HK-2 (cell line): ENCODE measurements at regions not wholly inside any gene's neighbourhood (a gene's known extent, or its start where the extent isn't known, plus 50 kb on each side); places are given as distances from the start of the nearest gene placed in this dataset.

Experiments
- DNase-seq: peaks from one replicate; pipeline ENCODE4 v3.0.0-alpha.2; 2018; ENCODE audit not compliant: unreplicated experiment

DNA sequence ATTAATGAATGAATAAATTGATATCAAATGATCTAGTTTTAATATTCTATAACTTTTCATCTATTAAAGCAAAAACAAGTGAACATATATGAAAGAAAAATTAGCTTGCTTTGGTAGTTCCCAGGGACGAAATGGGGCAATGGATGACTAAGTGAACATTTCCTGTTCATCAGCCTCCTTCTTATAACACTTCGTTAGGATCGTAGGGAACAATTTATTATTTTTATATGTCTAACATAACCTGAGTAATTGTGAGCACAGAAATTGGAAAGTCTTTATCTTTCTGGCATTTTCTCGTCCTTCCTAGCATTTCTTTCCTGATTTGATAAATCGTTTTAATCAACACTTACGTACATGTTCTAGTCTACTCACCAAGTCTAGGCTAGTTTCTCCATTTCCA, 59.1 kb upstream of the PPP1R3C start:
- no peak for DNase-seq

DNA sequence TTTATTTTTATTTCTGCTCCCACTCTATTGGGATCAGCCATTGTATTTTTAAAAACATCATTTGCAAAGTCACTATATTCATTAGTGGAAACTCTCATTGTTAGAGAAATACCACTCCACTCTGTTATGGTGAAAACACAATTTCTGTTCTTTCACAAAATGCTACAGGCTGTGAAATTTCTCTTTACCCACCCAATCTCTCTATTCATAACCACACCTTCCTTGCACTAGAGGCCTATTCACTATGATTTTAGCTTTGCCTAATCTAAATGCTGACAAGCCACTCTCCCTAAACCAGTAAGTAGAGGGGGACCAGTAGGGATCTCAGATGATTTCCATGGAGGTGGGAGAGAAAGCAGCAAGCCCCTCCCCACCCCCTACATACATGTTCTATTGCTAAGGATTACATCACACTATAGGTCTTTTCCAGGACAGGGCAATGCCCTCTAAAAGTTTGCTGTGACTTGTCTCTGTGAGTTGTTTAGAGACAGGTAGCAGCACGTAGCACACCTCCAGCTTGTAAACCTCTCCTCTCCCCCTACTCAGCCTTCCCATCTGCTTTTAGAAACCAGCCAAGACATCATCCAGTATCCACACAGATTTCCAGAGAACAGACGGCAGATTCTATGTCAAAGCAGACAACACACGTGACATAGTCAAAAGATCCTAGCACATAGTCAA, 58.3 kb upstream of the PPP1R3C start:
- DNase-seq: no peak

DNA sequence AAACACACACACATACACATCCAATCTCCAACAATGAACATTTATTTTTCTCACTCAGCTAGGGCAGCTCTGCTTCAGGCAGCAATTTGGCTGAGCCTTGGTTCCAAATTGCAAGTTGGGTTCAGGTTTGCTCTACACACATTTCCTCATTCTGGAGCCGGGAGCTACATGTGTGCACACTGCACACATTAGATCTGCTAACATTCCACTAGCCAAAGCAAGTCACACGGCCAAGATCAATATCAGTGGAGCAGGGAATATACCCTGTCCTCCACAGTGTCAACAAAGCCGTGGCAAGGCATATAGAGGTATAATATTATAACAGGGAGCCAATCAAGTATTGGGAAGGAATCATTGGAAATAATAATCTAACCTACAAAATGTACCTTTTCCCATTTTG, 57.5 kb upstream of the PPP1R3C start:
- no peak for DNase-seq

DNA sequence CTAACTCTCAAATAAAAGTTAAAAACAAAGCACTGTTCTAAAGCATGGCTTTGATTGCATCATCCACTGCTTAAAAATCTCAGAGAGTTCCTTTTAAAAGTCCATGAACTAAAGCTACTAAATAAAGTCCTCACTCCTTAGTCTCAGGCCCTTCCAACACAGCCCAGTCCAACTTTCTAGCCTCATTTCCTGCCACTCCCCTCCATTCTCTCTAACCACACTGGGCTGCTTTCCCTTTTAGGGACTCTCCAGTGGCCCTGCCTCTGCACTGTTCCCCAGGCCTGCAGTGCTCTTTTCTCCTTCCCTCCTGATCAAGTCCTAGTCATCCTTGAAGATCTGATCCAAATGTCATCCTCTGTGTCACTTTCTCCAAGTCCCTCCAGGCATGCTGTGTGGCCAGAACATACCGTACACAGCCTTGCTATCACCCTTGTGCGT, 56.9 kb upstream of the PPP1R3C start:
- no peak for DNase-seq

DNA sequence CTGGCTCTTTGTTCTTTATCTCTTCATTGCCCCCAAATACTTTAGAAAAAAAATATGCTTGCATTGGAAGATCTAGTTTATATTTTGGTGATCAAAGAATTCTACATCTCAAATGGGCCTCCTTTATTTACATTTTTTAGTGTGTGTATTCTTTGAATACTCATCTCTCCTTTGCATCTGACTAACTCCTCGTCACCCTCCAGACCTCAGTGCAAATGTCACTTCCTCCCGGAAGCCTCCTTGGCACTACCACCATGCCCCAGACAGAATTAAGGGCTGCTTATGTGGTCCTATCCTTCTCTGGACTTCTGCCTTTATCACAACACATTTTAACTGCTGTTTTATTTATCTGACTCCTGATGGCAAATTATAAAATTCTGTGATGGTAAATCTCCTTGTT, 52.0 kb upstream of the PPP1R3C start:
- no peak for DNase-seq

DNA sequence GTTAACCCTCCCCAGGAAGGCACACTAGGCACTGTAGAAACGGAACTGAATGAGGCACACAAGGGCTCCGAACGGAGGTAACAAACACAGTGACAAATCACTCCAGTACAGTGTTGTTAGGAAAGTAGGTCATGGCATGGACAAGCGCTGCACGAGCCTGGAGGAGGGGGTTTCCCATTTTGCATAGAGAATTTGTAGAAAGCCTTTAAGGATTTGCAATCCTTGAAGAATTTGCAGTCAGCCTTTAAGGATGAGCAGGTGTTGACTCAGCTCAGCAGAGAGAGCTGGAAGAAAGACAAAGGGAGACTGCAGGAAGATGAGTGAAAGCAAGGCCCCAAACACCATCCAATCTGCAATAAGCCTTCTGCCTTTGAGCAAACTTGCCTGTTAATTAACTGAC, 51.1 kb upstream of the PPP1R3C start:
- peak; percentile 71 for DNase-seq

DNA sequence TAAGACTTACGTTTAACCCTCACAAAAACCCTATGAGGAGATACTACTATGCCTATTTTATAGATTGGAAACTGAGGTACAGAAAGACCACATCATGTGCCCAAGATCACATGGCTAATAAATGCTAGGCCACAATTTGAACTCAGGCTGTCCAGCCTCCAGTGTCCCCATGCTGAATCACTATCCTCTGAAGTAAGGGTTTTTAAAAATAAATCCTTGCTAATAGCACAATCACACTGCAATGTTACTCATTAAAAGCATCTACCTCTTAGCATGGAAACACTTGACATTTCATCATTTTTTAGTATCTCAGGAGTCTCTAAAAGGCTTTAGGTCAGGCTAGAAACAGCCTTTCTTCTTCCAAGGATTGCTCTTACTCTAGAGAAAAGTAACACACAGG, 50.0 kb upstream of the PPP1R3C start:
- DNase-seq: no peak
